ENCODE measurements at regions not wholly inside any gene's neighbourhood (a gene's known extent, or its start where the extent isn't known, plus 50 kb on each side); places are given as distances from the start of the nearest gene placed in this dataset.

DNA sequence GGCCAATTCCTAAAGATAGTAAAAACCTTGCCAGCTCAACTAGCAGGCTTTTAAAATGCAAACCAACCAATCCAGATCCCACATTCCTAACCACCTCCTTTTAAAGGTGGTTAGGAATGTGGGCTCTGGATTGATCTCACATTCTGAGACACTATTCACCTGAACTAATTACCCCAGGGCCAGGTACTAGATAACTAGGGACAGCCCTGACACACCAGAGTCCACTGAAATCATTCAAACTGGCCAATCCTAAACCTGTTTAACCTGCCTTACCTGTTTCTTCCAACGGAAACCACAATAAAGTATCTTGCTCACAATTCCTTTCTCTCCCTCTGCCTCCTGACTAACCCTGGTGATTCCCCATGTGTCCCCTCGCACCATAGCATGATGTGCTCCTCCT lies 168.3 kb upstream of the DMAC1 start:
- H3K4me1 ChIP-seq = no peaks in the 10 kb centered on the region
- 40 to 52% methylated on average over 2 of the region's 2 CpGs for WGBS, 2 donors

DNA sequence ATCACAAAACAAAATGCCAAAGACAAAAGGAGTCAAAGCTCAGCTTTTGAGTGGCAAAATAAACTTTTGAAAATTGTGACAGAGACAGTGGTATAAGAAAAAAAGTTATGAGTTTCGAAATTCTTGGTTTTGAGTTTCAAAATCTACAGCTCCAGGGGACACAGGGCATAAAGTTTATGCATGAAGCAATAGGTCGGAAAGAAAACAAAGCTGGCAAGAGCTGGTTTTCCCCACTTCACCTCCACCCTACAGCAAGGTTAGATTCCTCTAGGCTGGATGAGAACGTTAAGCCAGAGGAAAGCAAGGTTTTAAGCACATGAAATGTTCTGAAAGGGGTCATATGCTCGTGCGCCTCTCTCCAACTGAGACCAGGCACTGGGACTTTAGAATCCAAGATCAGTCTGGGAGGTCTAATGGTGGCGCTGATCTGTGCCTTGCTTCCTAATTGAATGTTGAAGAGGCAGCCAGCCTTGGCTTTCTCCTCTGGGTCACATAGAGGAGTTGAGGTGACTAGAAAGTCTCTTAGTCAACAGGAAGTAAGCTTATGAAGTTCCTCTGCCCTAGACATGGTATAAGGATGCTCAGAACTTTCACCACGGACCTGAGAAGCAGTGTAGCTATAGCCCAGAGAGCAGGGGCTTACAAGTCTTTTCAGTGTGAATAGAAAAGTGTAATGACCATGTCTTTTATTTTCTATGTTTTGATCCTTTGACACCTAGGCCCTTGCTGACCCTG lies 167.7 kb upstream of the DMAC1 start:
- DNase-seq = no peak
- intact Hi-C loops (cut with DNase I) = no loop called here
- no peaks in the 10 kb centered on the region for H3K27me3 ChIP-seq
- no peaks in the 10 kb centered on the region for H3K36me3 ChIP-seq
- no peaks in the 10 kb centered on the region for H3K9me3 ChIP-seq
- no peaks in the 10 kb centered on the region for H3K4me1 ChIP-seq
- 74 to 76% methylated on average over 6 to 7 of the region's 7 CpGs for WGBS, 2 donors
- TF ChIP-seq POLR2A (IDR thresholded peaks at IDR 0.05) = no peak
- TF ChIP-seq, protein P1, sequence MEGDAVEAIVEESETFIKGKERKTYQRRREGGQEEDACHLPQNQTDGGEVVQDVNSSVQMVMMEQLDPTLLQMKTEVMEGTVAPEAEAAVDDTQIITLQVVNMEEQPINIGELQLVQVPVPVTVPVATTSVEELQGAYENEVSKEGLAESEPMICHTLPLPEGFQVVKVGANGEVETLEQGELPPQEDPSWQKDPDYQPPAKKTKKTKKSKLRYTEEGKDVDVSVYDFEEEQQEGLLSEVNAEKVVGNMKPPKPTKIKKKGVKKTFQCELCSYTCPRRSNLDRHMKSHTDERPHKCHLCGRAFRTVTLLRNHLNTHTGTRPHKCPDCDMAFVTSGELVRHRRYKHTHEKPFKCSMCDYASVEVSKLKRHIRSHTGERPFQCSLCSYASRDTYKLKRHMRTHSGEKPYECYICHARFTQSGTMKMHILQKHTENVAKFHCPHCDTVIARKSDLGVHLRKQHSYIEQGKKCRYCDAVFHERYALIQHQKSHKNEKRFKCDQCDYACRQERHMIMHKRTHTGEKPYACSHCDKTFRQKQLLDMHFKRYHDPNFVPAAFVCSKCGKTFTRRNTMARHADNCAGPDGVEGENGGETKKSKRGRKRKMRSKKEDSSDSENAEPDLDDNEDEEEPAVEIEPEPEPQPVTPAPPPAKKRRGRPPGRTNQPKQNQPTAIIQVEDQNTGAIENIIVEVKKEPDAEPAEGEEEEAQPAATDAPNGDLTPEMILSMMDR (IDR thresholded peaks at IDR 0.05) = no peak
- no peak overlapping the region for H3K27ac ChIP-seq
- no peak overlapping the region for H3K4me3 ChIP-seq

More for the DNA sequence above, 168.3 kb upstream of the DMAC1 start:
- H3K27me3 ChIP-seq = no peaks in the 10 kb centered on the region
- H3K36me3 ChIP-seq = no peaks in the 10 kb centered on the region
- no peak for DNase-seq
- H3K27ac ChIP-seq = no peak overlapping the region
- intact Hi-C loops (cut with DNase I) = no loop called here
- H3K9me3 ChIP-seq = no peaks in the 10 kb centered on the region
- TF ChIP-seq POLR2A (IDR thresholded peaks at IDR 0.05) = no peak
- TF ChIP-seq, protein P1 (IDR thresholded peaks at IDR 0.05) = no peak
- no peak overlapping the region for H3K4me3 ChIP-seq

DNA sequence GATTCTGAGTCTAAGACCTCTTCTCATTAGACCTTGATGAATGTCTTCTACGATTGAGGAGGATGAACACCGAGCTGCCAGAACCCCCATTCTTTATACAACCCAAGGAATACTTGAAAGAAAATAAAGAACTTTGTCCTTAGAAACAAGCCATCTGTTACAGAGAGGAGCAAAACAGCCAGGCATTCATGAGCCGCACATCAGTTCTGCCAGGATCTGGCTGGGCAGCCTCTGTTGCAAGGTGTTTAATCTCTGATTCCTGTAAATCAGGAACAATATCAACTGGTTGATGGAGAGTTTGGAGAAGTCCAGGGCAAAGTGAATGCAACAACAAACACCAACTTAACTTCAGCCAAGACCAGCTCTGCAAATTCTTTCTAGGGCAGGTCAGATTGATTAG lies 165.5 kb upstream of the DMAC1 start:
- WGBS, 2 donors = 74 to 75% methylated on average over 3 of the region's 3 CpGs
- intact Hi-C loops (cut with DNase I) = no loop called here
- TF ChIP-seq POLR2A (IDR thresholded peaks at IDR 0.05) = no peak
- TF ChIP-seq, protein P1 (IDR thresholded peaks at IDR 0.05) = no peak

DNA sequence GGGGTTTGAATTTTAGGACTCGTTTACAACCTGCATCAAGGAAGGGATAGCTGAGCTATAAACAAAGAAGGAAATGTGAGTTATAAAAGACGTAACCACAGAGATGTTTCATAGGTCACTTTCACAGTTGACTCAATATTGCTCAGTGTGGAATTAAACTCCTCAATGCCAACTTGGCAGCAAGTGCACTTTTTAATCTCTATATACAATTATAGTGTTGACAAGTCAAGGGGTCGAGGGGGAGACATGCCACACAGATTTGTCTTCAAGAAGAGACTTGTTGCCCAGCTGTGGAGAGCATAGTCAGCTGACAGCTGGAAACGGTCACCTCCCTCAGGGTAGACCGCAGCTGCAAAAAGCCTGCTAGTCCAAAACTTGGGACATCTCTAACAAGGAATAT lies 163.4 kb upstream of the DMAC1 start:
- intact Hi-C loops (cut with DNase I) = no loop called here
- no peaks in the 10 kb centered on the region for H3K9me3 ChIP-seq
- 47 to 48% methylated on average over 5 of the region's 5 CpGs for WGBS, 2 donors
- no peaks in the 10 kb centered on the region for H3K4me1 ChIP-seq
- no peak overlapping the region for H3K27ac ChIP-seq
- H3K27me3 ChIP-seq = no peaks in the 10 kb centered on the region
- TF ChIP-seq, protein P1 (IDR thresholded peaks at IDR 0.05) = no peak
- no peak for TF ChIP-seq POLR2A (IDR thresholded peaks at IDR 0.05)
- no peak for DNase-seq
- H3K36me3 ChIP-seq = no peaks in the 10 kb centered on the region
- H3K4me3 ChIP-seq = no peak overlapping the region

More for the DNA sequence above, 165.5 kb upstream of the DMAC1 start:
- no peaks in the 10 kb centered on the region for H3K36me3 ChIP-seq
- no peaks in the 10 kb centered on the region for H3K27me3 ChIP-seq
- no peaks in the 10 kb centered on the region for H3K4me1 ChIP-seq
- no peaks in the 10 kb centered on the region for H3K9me3 ChIP-seq
- no peak for DNase-seq
- no peak overlapping the region for H3K4me3 ChIP-seq
- no peak overlapping the region for H3K27ac ChIP-seq

DNA sequence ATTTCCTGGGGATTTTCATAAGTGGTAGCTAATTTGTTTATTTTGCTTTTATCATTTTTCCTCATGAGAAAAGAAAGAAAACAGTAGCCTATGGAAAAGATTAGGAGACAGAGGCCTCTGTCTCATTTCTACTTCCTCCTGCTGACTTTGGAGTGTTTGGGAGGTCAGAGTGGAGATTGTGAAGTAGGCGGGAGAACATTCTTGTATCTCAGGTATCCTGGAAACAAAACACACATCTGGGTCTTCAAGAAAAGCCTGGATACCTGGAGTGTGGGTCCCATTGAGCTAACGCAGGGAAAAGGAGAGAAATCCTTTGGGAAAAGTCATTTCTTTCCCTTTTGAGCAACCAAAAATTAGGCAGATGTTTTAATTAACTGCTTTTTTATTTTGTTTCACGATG lies 161.5 kb upstream of the DMAC1 start:
- no peak for DNase-seq
- H3K4me1 ChIP-seq = no peaks in the 10 kb centered on the region
- no peaks in the 10 kb centered on the region for H3K27me3 ChIP-seq

More for the DNA sequence above, 161.5 kb upstream of the DMAC1 start:
- intact Hi-C loops (cut with DNase I) = no loop called here
- no peaks in the 10 kb centered on the region for H3K36me3 ChIP-seq
- TF ChIP-seq POLR2A (IDR thresholded peaks at IDR 0.05) = no peak
- WGBS, 2 donors = 70 to 79% methylated on average over 3 of the region's 3 CpGs
- H3K27ac ChIP-seq = no peak overlapping the region
- H3K4me3 ChIP-seq = no peak overlapping the region
- H3K9me3 ChIP-seq = no peaks in the 10 kb centered on the region
